ENCODE measurements at regions not wholly inside any gene's neighbourhood (a gene's known extent, or its start where the extent isn't known, plus 50 kb on each side); places are given as distances from the start of the nearest gene placed in this dataset.
"Not testable (repeated sequence)": the region's sequence is repeated elsewhere in the genome, so short reads cannot be mapped to it uniquely, and the experiment has no call there.

- no peak overlapping the region for H3K27ac ChIP-seq
- H3K4me3 ChIP-seq = no peak overlapping the region
These were observed 101.2 kb upstream of the ZBTB20 start for GRCh38 chr3:115248274-115248673.

- Histone ChIP-seq H3K4me3 (no peak overlapping the region), H3K27ac (no peak overlapping the region)
These were observed 104.4 kb upstream of the ZBTB20 start for GRCh38 chr3:115251509-115251908.

- Histone ChIP-seq H3K4me3 (no peak overlapping the region), H3K27ac (no peak overlapping the region)
These were observed 105.6 kb upstream of the ZBTB20 start for GRCh38 chr3:115252679-115253078.

DNA sequence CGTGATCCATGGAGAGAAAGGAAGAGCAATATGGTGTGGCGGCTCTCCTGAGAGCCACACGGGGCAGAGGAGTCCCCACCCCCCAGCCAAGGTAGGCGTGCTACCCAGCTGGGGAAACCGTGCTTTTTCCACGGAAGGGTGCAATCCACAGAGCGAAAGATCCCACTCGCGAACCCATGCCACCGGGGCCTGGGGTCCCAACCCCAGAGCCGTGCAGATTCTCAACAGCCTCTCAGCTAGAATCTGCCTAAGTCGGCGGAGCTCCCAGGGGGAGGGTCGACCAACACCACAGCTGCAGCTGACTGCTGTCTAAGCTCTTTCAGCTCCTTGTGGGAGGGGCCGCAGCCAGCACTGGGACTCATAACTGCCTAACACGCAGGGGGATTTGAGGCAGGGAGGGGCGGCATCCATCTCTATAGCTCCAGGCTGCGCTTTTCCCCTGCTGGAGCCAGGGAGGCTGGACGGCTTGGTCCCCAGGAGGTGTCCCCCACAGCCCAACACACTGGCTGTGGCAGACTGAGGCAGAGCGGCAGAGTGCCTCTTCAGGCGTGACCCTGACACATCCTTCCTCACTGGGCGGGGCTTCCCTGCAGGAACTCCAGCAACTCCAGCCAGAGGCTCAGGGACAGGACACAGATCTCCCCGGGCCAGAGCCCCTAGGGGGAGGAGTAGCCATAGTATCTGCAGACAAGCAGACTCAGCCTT is 107.6 kb upstream of the ZBTB20 start:
- H3K27ac ChIP-seq = no peak overlapping the region
- H3K4me3 ChIP-seq = no peak overlapping the region

- Histone ChIP-seq H3K27ac (no peak overlapping the region), H3K4me3 (no peak overlapping the region)
These were observed 108.1 kb upstream of the ZBTB20 start for GRCh38 chr3:115255197-115255585.

DNA sequence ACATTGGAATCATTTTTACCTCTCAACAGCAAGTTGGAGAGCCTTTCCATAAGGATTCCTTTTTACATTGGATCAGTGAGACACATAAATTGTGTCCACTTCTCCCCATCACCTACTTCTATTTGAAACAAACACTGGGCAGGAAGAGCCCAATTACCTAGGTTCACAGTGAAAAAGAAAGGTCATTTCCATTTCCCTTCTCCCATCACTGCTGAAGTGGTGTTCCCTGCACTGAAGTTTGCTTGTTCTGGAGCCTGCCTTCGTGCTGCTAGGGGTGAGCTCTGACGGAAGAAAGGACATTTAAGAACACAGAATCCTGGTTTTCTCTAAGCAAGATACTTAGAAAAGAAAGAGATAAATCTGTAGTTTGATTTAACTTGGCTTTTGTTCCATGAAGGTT is 123.8 kb upstream of the ZBTB20 start:
- H3K27ac ChIP-seq = no peak overlapping the region
- H3K4me3 ChIP-seq = no peak overlapping the region

GRCh38 chr3:115272036-115272824 is 125.1 kb upstream of the ZBTB20 start:
- Histone ChIP-seq H3K27ac (no peak overlapping the region), H3K4me3 (no peak overlapping the region)

DNA sequence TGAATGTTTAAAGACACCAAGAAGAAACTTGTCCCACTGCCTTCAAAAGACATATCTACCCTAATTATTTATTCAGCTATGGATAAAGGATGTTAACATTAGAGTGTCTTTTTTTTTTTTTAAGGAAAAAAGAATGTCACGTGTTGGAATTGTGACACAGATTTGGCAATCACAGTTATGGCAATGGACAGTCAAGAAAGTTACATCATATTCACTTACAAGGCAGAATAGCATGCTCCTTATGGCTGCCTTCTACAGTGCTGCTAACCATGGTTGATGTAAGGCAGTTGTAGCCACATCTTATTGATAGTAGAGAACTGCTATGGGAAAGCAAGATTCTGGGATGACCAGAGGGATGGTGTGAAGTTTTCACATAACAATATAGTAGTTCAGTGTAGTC is 128.8 kb upstream of the ZBTB20 start:
- Histone ChIP-seq H3K4me3 (no peak overlapping the region), H3K27ac (no peak overlapping the region)

GRCh38 chr3:115279939-115280338 is 132.9 kb upstream of the ZBTB20 start:
- Histone ChIP-seq H3K4me3 (no peak overlapping the region), H3K27ac (peak overlapping the region in 3 of 21 experiments; percentile 3 to 33 (median 21))

DNA sequence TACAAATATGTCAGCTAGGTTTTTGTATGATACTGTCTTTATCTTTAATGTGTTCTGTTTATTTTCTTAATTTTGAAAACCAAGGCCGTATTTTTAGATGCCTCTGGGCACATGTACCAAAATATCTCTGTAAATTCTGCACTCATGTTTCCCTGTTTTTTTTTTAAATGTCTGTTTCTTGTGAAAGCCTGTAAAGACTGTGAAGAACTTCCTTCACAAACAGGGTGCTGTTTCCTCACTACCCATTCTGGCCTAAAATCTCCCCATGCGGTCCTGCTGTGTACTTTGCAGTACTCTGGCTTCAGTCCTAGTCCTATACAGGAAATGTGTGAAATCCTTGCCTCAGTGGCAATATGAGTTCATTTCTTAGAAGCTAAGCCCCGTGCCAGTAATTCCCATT is 133.4 kb upstream of the ZBTB20 start:
- H3K27ac ChIP-seq = peak overlapping the region in 6 of 21 experiments; percentile 3 to 33 (median 18)

GRCh38 chr3:115281697-115282675 is 134.9 kb upstream of the ZBTB20 start:
- Histone ChIP-seq H3K27ac (peak overlapping the region in 1 of 21 experiments; percentile 6), H3K4me3 (no peak overlapping the region)

More for the DNA sequence above, 133.4 kb upstream of the ZBTB20 start:
- no peak overlapping the region for H3K4me3 ChIP-seq

GRCh38 chr3:115284980-115285379 is 137.9 kb upstream of the ZBTB20 start:
- Histone ChIP-seq H3K4me3 (no peak overlapping the region), H3K27ac (no peak overlapping the region)

DNA sequence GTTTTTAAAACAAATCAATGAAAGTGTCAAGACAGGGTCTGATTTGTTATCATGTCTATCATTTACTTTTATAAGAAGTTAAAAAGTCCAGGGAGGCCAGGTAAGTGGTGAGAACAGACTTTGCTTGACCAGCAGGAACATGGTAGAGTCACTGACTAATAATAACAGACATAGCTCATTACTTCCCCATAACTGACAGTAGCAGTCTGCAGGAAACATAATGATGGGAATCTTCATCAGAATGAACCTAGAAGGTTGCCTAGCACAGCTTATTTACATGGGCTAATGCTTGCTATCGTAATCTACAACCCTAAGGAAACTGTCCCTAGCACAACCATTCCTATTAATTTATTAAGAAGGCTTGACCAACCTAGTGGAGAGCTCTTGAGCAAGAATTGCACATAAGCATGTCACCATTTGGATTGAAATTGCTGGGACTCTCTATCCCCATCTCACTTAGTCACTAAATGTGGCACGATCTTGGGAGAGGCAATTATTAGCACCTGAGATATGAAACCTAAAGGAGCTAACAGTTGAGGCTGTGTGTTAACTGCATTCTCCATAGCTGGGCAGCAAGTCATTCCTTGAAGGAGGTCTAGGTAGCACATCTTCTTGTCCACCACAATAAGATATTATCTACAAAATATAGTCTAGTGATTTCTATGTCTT is 139.6 kb upstream of the ZBTB20 start:
- no peak overlapping the region for H3K4me3 ChIP-seq
- no peak overlapping the region for H3K27ac ChIP-seq

DNA sequence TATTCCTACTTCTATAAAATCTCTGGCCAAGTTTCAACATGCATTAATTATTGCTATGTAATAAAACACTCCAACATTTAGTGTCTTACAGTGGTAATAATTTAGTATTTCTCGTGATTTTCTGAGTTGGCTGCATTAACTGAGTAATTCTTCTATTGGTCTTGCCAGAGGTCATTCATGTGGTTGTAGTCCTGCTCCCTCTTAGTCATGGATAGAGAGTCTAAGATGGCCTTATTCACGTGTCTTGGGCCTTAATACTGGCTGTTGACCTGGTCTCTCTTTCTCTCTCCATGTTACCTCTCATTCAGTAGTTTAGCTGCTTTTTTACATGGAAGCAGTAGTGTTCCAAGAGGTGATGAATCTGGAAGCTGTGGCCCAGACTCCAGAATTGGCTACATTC is 140.1 kb upstream of the ZBTB20 start:
- Histone ChIP-seq H3K4me3 (no peak overlapping the region), H3K27ac (no peak overlapping the region)

DNA sequence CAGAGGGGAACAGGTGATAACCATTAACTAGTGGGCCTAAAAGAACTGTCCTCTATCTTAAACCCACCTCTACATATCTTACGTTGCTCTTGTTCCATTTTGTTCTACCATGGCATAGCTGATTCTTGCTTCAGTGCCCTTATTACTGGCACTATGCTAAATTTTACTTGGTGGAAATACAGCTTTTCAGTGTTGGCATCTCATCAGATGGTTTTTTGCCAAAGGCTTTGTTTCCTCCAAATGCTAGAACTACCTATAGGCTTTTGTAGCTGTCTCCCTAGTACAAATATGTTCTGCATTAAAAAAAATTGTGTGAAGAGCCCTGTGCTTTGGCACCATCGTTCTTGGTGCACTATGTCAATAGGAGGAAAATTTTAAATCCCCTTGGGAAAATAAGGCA is 145.0 kb upstream of the ZBTB20 start:
- H3K27ac ChIP-seq = no peak overlapping the region

DNA sequence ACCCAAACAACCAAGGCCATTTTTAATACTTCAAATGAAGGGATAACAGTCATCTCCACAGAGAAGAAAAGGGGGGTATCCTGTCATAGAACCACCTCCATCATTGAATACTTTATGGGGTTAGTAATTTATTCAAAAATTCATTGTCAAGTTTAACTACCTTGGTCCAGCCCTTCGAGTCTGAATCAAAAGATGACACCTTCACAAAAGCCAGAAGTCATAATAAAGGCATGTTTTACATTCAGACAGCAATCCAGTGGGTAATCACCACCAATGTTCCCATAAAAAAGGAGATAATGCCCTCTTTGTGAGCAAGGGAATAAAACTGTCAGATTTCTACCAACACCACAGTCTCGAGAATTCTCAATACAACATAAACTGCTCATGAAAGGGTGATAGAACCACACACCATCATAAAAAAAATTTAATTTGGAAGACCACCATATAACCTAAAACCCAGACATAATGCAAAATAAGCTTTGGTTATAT is 145.6 kb upstream of the ZBTB20 start:
- H3K4me3 ChIP-seq = no peak overlapping the region

More for the DNA sequence above, 145.0 kb upstream of the ZBTB20 start:
- H3K4me3 ChIP-seq = no peak overlapping the region

DNA sequence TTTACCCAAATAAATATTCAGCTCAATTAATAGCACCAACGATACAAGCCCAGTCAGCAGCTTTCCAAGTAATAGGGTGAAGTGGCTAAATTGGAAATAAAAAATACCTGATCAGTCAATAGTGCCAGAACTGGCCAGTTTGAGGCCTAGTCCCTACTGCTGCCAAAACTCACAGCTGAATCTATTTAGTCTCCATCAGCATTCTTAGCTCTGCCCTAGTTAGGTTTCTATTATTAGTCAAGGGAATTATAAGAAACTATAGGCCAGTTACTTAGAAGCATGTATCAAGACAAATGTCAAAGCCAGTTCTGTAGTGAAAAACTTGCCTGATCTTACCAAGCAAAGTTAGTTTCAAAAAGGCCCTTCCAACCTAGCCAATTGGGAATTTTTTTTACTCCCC is 146.2 kb upstream of the ZBTB20 start:
- H3K27ac ChIP-seq = no peak overlapping the region
- H3K4me3 ChIP-seq = no peak overlapping the region

More for the DNA sequence above, 145.6 kb upstream of the ZBTB20 start:
- H3K27ac ChIP-seq = no peak overlapping the region

GRCh38 chr3:115301364-115301860 is 154.3 kb upstream of the ZBTB20 start:
- no peak overlapping the region for H3K4me3 ChIP-seq
- no peak overlapping the region for H3K27ac ChIP-seq

DNA sequence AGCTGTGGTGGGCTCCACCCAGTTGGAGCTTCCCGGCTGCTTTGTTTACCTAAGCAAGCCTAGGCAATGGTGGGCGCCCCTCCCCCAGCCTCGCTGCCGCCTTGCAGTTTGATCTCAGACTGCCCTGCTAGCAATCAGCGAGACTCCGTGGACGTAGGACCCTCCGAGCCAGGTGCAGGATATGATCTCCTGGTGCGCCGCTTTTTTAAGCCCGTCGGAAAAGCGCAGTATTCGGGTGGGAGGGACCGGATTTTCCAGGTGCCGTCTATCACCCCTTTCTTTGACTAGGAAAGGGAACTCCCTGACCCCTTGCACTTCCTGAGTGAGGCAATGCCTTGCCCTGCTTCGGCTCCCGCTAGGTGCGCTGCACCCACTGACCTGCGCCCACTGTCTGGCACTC is 170.9 kb upstream of the ZBTB20 start:
- H3K27ac ChIP-seq = not testable (repeated sequence)

More for the DNA sequence above, 170.9 kb upstream of the ZBTB20 start:
- H3K4me3 ChIP-seq = not testable (repeated sequence)
